ENCODE measurements at regions not wholly inside any gene's neighbourhood (a gene's known extent, or its start where the extent isn't known, plus 50 kb on each side); places are given as distances from the start of the nearest gene placed in this dataset.
A peak's percentile ranks its signal among the peaks of the same experiment; 100 is the strongest.

GRCh38 chr5:129163810-129164378 is 69.3 kb downstream of the ISOC1 start:
- Histone ChIP-seq H3K27ac (no peak overlapping the region), H3K27me3 (no peaks in the 10 kb centered on the region), H3K36me3 (no peaks in the 10 kb centered on the region), H3K4me1 (no peaks in the 10 kb centered on the region), H3K4me3 (no peak overlapping the region), H3K9me3 (peaks cover 0 to 11% (median 2%) of the 10 kb centered on the region in 4 donors)
- no peak for TF ChIP-seq POLR2A (IDR thresholded peaks at IDR 0.05)
- no peak for TF ChIP-seq POLR2AphosphoS5 (IDR thresholded peaks at IDR 0.05)
- no peak for TF ChIP-seq EP300 (IDR thresholded peaks at IDR 0.05)
- TF ChIP-seq, protein P1, sequence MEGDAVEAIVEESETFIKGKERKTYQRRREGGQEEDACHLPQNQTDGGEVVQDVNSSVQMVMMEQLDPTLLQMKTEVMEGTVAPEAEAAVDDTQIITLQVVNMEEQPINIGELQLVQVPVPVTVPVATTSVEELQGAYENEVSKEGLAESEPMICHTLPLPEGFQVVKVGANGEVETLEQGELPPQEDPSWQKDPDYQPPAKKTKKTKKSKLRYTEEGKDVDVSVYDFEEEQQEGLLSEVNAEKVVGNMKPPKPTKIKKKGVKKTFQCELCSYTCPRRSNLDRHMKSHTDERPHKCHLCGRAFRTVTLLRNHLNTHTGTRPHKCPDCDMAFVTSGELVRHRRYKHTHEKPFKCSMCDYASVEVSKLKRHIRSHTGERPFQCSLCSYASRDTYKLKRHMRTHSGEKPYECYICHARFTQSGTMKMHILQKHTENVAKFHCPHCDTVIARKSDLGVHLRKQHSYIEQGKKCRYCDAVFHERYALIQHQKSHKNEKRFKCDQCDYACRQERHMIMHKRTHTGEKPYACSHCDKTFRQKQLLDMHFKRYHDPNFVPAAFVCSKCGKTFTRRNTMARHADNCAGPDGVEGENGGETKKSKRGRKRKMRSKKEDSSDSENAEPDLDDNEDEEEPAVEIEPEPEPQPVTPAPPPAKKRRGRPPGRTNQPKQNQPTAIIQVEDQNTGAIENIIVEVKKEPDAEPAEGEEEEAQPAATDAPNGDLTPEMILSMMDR (IDR thresholded peaks at IDR 0.05) = no peak
- 84 to 89% methylated on average over 4 of the region's 4 CpGs for WGBS, 2 donors
- DNase-seq = no peak
- intact Hi-C loops (cut with DNase I) = no loop called here

GRCh38 chr5:129170050-129170449 is 75.5 kb downstream of the ISOC1 start:
- intact Hi-C loops (cut with DNase I) = no loop called here
- H3K4me3 ChIP-seq = no peak overlapping the region
- WGBS, 2 donors = 68 to 73% methylated on average over 1 of the region's 1 CpG

GRCh38 chr5:129171194-129171944 is 76.8 kb downstream of the ISOC1 start:
- WGBS, 2 donors = 84% methylated on average over 2 of the region's 2 CpGs

More at GRCh38 chr5:129170050-129170449, 75.5 kb downstream of the ISOC1 start:
- H3K9me3 ChIP-seq = no peaks in the 10 kb centered on the region
- no peaks in the 10 kb centered on the region for H3K36me3 ChIP-seq
- DNase-seq = no peak
- H3K27me3 ChIP-seq = no peaks in the 10 kb centered on the region
- no peak for TF ChIP-seq POLR2AphosphoS5 (IDR thresholded peaks at IDR 0.05)
- TF ChIP-seq, protein P1 (IDR thresholded peaks at IDR 0.05) = no peak
- no peak for TF ChIP-seq EP300 (IDR thresholded peaks at IDR 0.05)
- TF ChIP-seq POLR2A (IDR thresholded peaks at IDR 0.05) = no peak
- H3K27ac ChIP-seq = no peak overlapping the region
- H3K4me1 ChIP-seq = no peaks in the 10 kb centered on the region

GRCh38 chr5:129172580-129172979 is 78.0 kb downstream of the ISOC1 start:
- Histone ChIP-seq H3K4me1 (no peaks in the 10 kb centered on the region), H3K4me3 (no peak overlapping the region), H3K36me3 (no peaks in the 10 kb centered on the region), H3K27ac (no peak overlapping the region), H3K27me3 (no peaks in the 10 kb centered on the region), H3K9me3 (no peaks in the 10 kb centered on the region)
- intact Hi-C loops (cut with DNase I) = no loop called here
- DNase-seq = no peak
- TF ChIP-seq, protein P1 (IDR thresholded peaks at IDR 0.05) = no peak
- TF ChIP-seq POLR2AphosphoS5 (IDR thresholded peaks at IDR 0.05) = no peak

More at GRCh38 chr5:129171194-129171944, 76.8 kb downstream of the ISOC1 start:
- no peak overlapping the region for H3K27ac ChIP-seq
- intact Hi-C loops (cut with DNase I) = no loop called here
- peak in 2 of 4 donors; percentile 59 to 75 for TF ChIP-seq POLR2AphosphoS5 (IDR thresholded peaks at IDR 0.05)
- no peak for TF ChIP-seq EP300 (IDR thresholded peaks at IDR 0.05)
- TF ChIP-seq, protein P1 (IDR thresholded peaks at IDR 0.05) = no peak
- H3K4me1 ChIP-seq = no peaks in the 10 kb centered on the region
- H3K27me3 ChIP-seq = no peaks in the 10 kb centered on the region
- DNase-seq = no peak
- H3K9me3 ChIP-seq = no peaks in the 10 kb centered on the region
- H3K4me3 ChIP-seq = no peak overlapping the region
- H3K36me3 ChIP-seq = no peaks in the 10 kb centered on the region
